GM12878 (cell line): ENCODE measurements at regions not wholly inside any gene's neighbourhood (a gene's known extent, or its start where the extent isn't known, plus 50 kb on each side); places are given as distances from the start of the nearest gene placed in this dataset.

ENCODE experiments used
- ATAC-seq: fragments of 200-7000 bp; cut with Tn5 transposase; 3 replicates; pipeline ENCODE4 v1.9.1; 2020; ENCODE audit warnings: mild to moderate bottlenecking, moderate library complexity
- BruUV-seq: library from RNA; stranded (reverse); fragments of 400-500 nt; replicated peaks from 2 replicates; lab custom pipeline; 2021; lab: Mats Ljungman, UMichigan
- CTCF ChIA-PET: fragments of 300-600 bp; sonication (Branson Sonifier 250); formaldehyde crosslinking; extraction: SDS; loops from one replicate; lab custom pipeline; 2021; ENCODE audit warnings: inconsistent platforms; lab: Yijun Ruan, JAX
- POLR2A ChIA-PET: fragments of 350-600 bp; formaldehyde crosslinking; extraction: SDS; loops from one replicate; lab custom pipeline; 2021; ENCODE audit warnings: inconsistent platforms; lab: Charles Lee
- RAD21 ChIA-PET: fragments of 300-600 bp; sonication (Branson Sonifier 250); formaldehyde crosslinking; loops from one replicate; lab custom pipeline; 2023; ENCODE audit warnings: antibody characterized with exemption; ENCODE audit not compliant: unreplicated experiment; lab: Charles Lee
- SMC1A ChIA-PET: fragments of 300-600 bp; sonication (Branson Sonifier 250); formaldehyde crosslinking; loops from one replicate; lab custom pipeline; 2023; ENCODE audit not compliant: unreplicated experiment, uncharacterized antibody; lab: Charles Lee
- DNase-seq: peaks from one replicate; pipeline ENCODE4 v3.0.0-alpha.2; 2011; ENCODE audit warnings: low read depth, low spot score
- FAIRE-seq: peaks from 3 replicates; lab custom pipeline; 2011; peaks lifted over from hg19 to GRCh38; lab: Jason Lieb, UNC
- H2AFZ ChIP-seq: 2 replicates; pipeline ENCODE4 v1.6.0; 2011; ENCODE audit warnings: low read depth, low read length, control low read depth; ENCODE audit not compliant: control insufficient read depth
- H3K27ac ChIP-seq: 2 replicates; pipeline ENCODE4 v1.5.1; 2011; ENCODE audit warnings: control low read depth; ENCODE audit not compliant: control insufficient read depth, insufficient read depth
- H3K27me3 ChIP-seq, 2 experiments: replicated peaks in 1 of 2; 2 replicates each; pipeline versions ENCODE4 v1.6.0 to v1.6.1; 2011; ENCODE audit warnings: low read length in 1 of 2; ENCODE audit not compliant: control insufficient read depth in 2 of 2, insufficient read depth in 2 of 2
- H3K36me3 ChIP-seq, 2 experiments: 2 replicates each; pipeline ENCODE4 v1.5.1; 2011; ENCODE audit warnings: low read length in 1 of 2; ENCODE audit not compliant: control insufficient read depth in 2 of 2, insufficient read depth in 2 of 2
- H3K4me1 ChIP-seq: 2 replicates; pipeline ENCODE4 v1.6.1; 2011; ENCODE audit warnings: mild to moderate bottlenecking, low read length, moderate library complexity, mixed read lengths; ENCODE audit not compliant: control insufficient read depth, insufficient read depth
- H3K4me2 ChIP-seq: 2 replicates; pipeline ENCODE4 v1.6.0; 2011; ENCODE audit warnings: control low read depth; ENCODE audit not compliant: control insufficient read depth, insufficient read depth
- H3K4me3 ChIP-seq: fragments of 200-600 bp; sonication (generic); 2 replicates; pipeline ENCODE4 v1.5.1; 2016
- H3K79me2 ChIP-seq: 2 replicates; pipeline ENCODE4 v1.6.0; 2011; ENCODE audit warnings: low read length; ENCODE audit not compliant: control insufficient read depth, insufficient read depth
- H3K9ac ChIP-seq: 2 replicates; pipeline ENCODE4 v1.8.0; 2011; ENCODE audit warnings: low read length, control low read depth, mixed read lengths; ENCODE audit not compliant: control insufficient read depth, insufficient read depth
- H3K9me3 ChIP-seq: replicated peaks from 3 replicates; pipeline ENCODE4 v1.5.1; 2011; ENCODE audit warnings: mild to moderate bottlenecking, low read length; ENCODE audit not compliant: control insufficient read depth, insufficient read depth
- H4K20me1 ChIP-seq: 2 replicates; pipeline ENCODE4 v1.6.0; 2011; ENCODE audit not compliant: control insufficient read depth, insufficient read depth
- CHD4 ChIP-seq: fragments of 200-600 bp; sonication (generic); IDR thresholded peaks from 2 replicates; pipeline ENCODE4 v1.6.1; 2016; ENCODE audit warnings: mild to moderate bottlenecking
- MYC ChIP-seq: IDR thresholded peaks from 2 replicates; pipeline ENCODE4 v1.6.1; 2011; ENCODE audit warnings: mild to moderate bottlenecking, low read length, moderate library complexity, inconsistent platforms; ENCODE audit not compliant: insufficient read depth, insufficient replicate concordance, insufficient read length, severe bottlenecking
- SKIL ChIP-seq: fragments of 450-650 bp; IDR thresholded peaks from 2 replicates; pipeline ENCODE4 v1.6.1; 2017; ENCODE audit warnings: mild to moderate bottlenecking, low read depth, inconsistent platforms; ENCODE audit not compliant: poor library complexity, severe bottlenecking
- SMAD1 ChIP-seq: fragments of 450-650 bp; IDR thresholded peaks from 2 replicates; pipeline ENCODE4 v1.6.1; 2018; ENCODE audit warnings: mild to moderate bottlenecking, low read depth; ENCODE audit not compliant: partially characterized antibody
- SREBF2 ChIP-seq: IDR thresholded peaks from 2 replicates; pipeline ENCODE4 v1.6.1; 2012; ENCODE audit warnings: mild to moderate bottlenecking, low read length
- STAT3 ChIP-seq: IDR thresholded peaks from 2 replicates; pipeline ENCODE4 v1.6.1; 2011; ENCODE audit warnings: low read depth, low read length, improper control_type of control experiment
- TCF7 ChIP-seq: IDR thresholded peaks from 2 replicates; pipeline ENCODE4 v1.6.1; 2014; ENCODE audit warnings: antibody characterized with exemption, borderline replicate concordance
- YY1 ChIP-seq: IDR thresholded peaks from 2 replicates; pipeline ENCODE4 v1.6.1; 2011; ENCODE audit warnings: low read depth, mild to moderate bottlenecking, low read length
- ZNF274 ChIP-seq: IDR thresholded peaks from one replicate; pipeline ENCODE4 v1.8.0; 2011; ENCODE audit not compliant: insufficient read length, insufficient read depth
- WGBS: methylation state at CpG from one replicate; pipeline ENCODE4 v1.1.6; 2016; ENCODE audit warnings: low lambda C conversion rate; ENCODE audit not compliant: insufficient replicate concordance, insufficient coverage; ENCODE audit errors: missing lambda C conversion rate; 5-methylcytosine and 5-hydroxymethylcytosine counted together
- in situ Hi-C: fragments of 300-500 bp; cut with MboI; formaldehyde crosslinking; loops from 9 replicates; pipeline ENCODE4 v1.14.3; 2018; ENCODE audit warnings: mixed read lengths
- intact Hi-C: fragments of 100-400 bp; cut with micrococcal nuclease; formaldehyde crosslinking; loops from one replicate; pipeline ENCODE4 v1.14.2; 2022; ENCODE audit not compliant: unreplicated experiment

DNA sequence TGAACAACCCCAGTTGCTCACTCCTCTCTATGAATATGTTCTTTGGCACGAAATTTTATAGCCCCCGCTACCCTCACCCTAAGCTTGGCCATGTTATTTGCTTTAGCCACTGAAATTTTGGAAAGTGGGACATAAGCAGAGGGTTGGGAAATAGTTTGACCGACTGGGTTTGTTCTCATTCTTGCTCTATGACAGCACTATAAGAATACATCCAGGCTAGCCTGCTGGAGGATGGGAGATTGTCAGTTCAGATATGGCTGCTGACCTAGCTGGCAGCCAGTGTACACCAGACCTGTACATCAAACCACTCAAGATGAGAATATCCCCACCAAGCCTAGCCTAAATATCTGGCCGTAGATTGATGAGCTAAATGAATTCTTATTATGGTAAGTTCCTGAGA is 298.1 kb downstream of the PDGFC start:
- intact Hi-C loops = no loop called here
- Histone ChIP-seq H3K9me3 (no peaks in the 10 kb centered on the region), H4K20me1 (no peaks in the 10 kb centered on the region), H3K79me2 (no peaks in the 10 kb centered on the region), H3K4me3 (no peak overlapping the region), H3K4me1 (no peaks in the 10 kb centered on the region), H2AFZ (no peak overlapping the region), H3K9ac (no peak overlapping the region), H3K27ac (no peak overlapping the region), H3K36me3 (no peaks in the 10 kb centered on the region), H3K4me2 (no peak overlapping the region), H3K27me3 (no peaks in the 10 kb centered on the region)
- TF ChIP-seq YY1 = no peak
- TF ChIP-seq ZNF274 = no peak
- TF ChIP-seq SKIL = no peak
- no peak for TF ChIP-seq CHD4
- TF ChIP-seq SREBF2 = no peak
- TF ChIP-seq STAT3 = no peak
- TF ChIP-seq MYC = no peak
- no peak for TF ChIP-seq TCF7
- no peak for TF ChIP-seq SMAD1
- ChIA-PET CTCF (interaction anchor here (0.8 to 1.7 kb wide), 2 partner anchors 295 to 560 kb away, joined by 3 to 4 read pairs; no protein-coding TSS in a partner anchor), RAD21 (no interaction called here), SMC1A (interaction anchor here (0.6 to 1.9 kb wide), 4 partner anchors 11 to 586 kb away, joined by 3 to 5 read pairs (median 4); no protein-coding TSS in a partner anchor), POLR2A (interaction anchor here (0.6 kb wide), 1 partner anchor 716 kb away, joined by 3 read pairs; no protein-coding TSS in a partner anchor)
- in situ Hi-C loops = loop anchor here (10.0 kb wide), 1 partner anchor 509 kb away; no protein-coding TSS in a partner anchor
- ATAC-seq (no peak), FAIRE-seq (no peak), DNase-seq (no peak)
- no TSS peak for BruUV-seq
- WGBS = under 1% methylated on average over 4 of the region's 4 CpGs
